ENCODE measurements at regions not wholly inside any gene's neighbourhood (a gene's known extent, or its start where the extent isn't known, plus 50 kb on each side); places are given as distances from the start of the nearest gene placed in this dataset.

GRCh38 chr21:26405735-26406361 is 167.2 kb downstream of the CYYR1 start:
- peaks cover 0 to 9% of the 10 kb centered on the region in 2 experiments; a peak in 3 of 4 replicates for H3K4me1 ChIP-seq (ENCODE audit: control insufficient read depth in 1 of 2, insufficient read depth in 2 of 2, low read depth in 1 of 2, low read length in 1 of 2)
- H3K4me2 ChIP-seq: no peak overlapping the region
- no peaks in the 10 kb centered on the region for H3K79me2 ChIP-seq (ENCODE audit: insufficient read depth)
- H3K27ac ChIP-seq (ENCODE audit: low read depth in 2 of 2, low read length in 1 of 2): no peak overlapping the region; a peak in 1 of 4 replicates
- no peak overlapping the region for H3K4me3 ChIP-seq (ENCODE audit: low read depth in 2 of 2, low read length in 1 of 2)
- no peak overlapping the region for H2AFZ ChIP-seq (ENCODE audit: low read depth)
- no peak for TF ChIP-seq SIN3A (IDR thresholded peaks at IDR 0.05; ENCODE audit: borderline replicate concordance, low read depth, low read length)
- TF ChIP-seq RCOR1 (IDR thresholded peaks at IDR 0.05; ENCODE audit: low read length): no peak
- no peak for TF ChIP-seq TCF12 (IDR thresholded peaks at IDR 0.05)
- no peak for TF ChIP-seq ELF1 (IDR thresholded peaks at IDR 0.05)
- TF ChIP-seq, protein P1, sequence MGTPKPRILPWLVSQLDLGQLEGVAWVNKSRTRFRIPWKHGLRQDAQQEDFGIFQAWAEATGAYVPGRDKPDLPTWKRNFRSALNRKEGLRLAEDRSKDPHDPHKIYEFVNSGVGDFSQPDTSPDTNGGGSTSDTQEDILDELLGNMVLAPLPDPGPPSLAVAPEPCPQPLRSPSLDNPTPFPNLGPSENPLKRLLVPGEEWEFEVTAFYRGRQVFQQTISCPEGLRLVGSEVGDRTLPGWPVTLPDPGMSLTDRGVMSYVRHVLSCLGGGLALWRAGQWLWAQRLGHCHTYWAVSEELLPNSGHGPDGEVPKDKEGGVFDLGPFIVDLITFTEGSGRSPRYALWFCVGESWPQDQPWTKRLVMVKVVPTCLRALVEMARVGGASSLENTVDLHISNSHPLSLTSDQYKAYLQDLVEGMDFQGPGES (IDR thresholded peaks at IDR 0.05; ENCODE audit: low read depth, low read length): no peak
- no peak for TF ChIP-seq FOXM1 (IDR thresholded peaks at IDR 0.05; ENCODE audit: low read depth)
- TF ChIP-seq MXI1 (IDR thresholded peaks at IDR 0.05; ENCODE audit: low read depth, low read length): no peak
- TF ChIP-seq RXRA (IDR thresholded peaks at IDR 0.05; ENCODE audit: borderline replicate concordance, low read depth): no peak
- no peak for TF ChIP-seq MEF2A (IDR thresholded peaks at IDR 0.05; ENCODE audit: borderline replicate concordance, low read depth)
- H3K36me3 ChIP-seq (replicated peaks in 1 of 2; ENCODE audit: control insufficient read depth in 1 of 2, insufficient read depth in 2 of 2, low read length in 1 of 2): no peaks in the 10 kb centered on the region
- no peaks in the 10 kb centered on the region for H3K9me2 ChIP-seq
- no peaks in the 10 kb centered on the region for H3K9me3 ChIP-seq
- WGBS (ENCODE audit: low lambda C conversion rate): 40% methylated on average over 9 of the region's 9 CpGs
- ChIA-PET CTCF (no interaction called here), POLR2A (no interaction called here)
- no peaks in the 10 kb centered on the region for H3K27me3 ChIP-seq (ENCODE audit: insufficient read depth)
- H4K20me1 ChIP-seq (ENCODE audit: insufficient read depth): no peaks in the 10 kb centered on the region
- no peak for DNase-seq
- H3F3A ChIP-seq (replicated peaks; ENCODE audit: insufficient read depth): no peaks in the 10 kb centered on the region
- H3K9ac ChIP-seq: no peak overlapping the region

GRCh38 chr21:26405071-26405470 is 168.0 kb downstream of the CYYR1 start:
- no peak for TF ChIP-seq TCF12 (IDR thresholded peaks at IDR 0.05)
- TF ChIP-seq RFX5 (IDR thresholded peaks at IDR 0.05; ENCODE audit: low read length): no peak
- no peak for TF ChIP-seq RAD21 (IDR thresholded peaks at IDR 0.05; ENCODE audit: low read length)
- TF ChIP-seq FOXM1 (IDR thresholded peaks at IDR 0.05; ENCODE audit: low read depth): no peak
- TF ChIP-seq, protein P2, sequence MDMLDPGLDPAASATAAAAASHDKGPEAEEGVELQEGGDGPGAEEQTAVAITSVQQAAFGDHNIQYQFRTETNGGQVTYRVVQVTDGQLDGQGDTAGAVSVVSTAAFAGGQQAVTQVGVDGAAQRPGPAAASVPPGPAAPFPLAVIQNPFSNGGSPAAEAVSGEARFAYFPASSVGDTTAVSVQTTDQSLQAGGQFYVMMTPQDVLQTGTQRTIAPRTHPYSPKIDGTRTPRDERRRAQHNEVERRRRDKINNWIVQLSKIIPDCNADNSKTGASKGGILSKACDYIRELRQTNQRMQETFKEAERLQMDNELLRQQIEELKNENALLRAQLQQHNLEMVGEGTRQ (IDR thresholded peaks at IDR 0.05; ENCODE audit: borderline replicate concordance, low read depth, low read length): no peak
- TF ChIP-seq, protein P3, sequence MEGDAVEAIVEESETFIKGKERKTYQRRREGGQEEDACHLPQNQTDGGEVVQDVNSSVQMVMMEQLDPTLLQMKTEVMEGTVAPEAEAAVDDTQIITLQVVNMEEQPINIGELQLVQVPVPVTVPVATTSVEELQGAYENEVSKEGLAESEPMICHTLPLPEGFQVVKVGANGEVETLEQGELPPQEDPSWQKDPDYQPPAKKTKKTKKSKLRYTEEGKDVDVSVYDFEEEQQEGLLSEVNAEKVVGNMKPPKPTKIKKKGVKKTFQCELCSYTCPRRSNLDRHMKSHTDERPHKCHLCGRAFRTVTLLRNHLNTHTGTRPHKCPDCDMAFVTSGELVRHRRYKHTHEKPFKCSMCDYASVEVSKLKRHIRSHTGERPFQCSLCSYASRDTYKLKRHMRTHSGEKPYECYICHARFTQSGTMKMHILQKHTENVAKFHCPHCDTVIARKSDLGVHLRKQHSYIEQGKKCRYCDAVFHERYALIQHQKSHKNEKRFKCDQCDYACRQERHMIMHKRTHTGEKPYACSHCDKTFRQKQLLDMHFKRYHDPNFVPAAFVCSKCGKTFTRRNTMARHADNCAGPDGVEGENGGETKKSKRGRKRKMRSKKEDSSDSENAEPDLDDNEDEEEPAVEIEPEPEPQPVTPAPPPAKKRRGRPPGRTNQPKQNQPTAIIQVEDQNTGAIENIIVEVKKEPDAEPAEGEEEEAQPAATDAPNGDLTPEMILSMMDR (IDR thresholded peaks at IDR 0.05): no peak
- no peak for TF ChIP-seq RXRA (IDR thresholded peaks at IDR 0.05; ENCODE audit: borderline replicate concordance, low read depth)
- TF ChIP-seq USF1 (IDR thresholded peaks at IDR 0.05; ENCODE audit: borderline replicate concordance, low read depth): no peak
- TF ChIP-seq TAF1 (IDR thresholded peaks at IDR 0.05; ENCODE audit: borderline replicate concordance, low read depth, low read length): no peak
- no peak for TF ChIP-seq FOXJ3 (CRISPR knock-in tag; IDR thresholded peaks at IDR 0.05)
- no peak for TF ChIP-seq MEF2A (IDR thresholded peaks at IDR 0.05; ENCODE audit: borderline replicate concordance, low read depth)
- TF ChIP-seq GATA2 (CRISPR knock-in tag; IDR thresholded peaks at IDR 0.05): no peak
- Histone ChIP-seq H3K9me3 (no peaks in the 10 kb centered on the region), H3K36me3 (replicated peaks in 1 of 2; ENCODE audit: control insufficient read depth in 1 of 2, insufficient read depth in 2 of 2, low read length in 1 of 2) (no peaks in the 10 kb centered on the region), H3K4me1 (ENCODE audit: control insufficient read depth in 1 of 2, insufficient read depth in 2 of 2, low read depth in 1 of 2, low read length in 1 of 2) (peaks cover 0 to 7% of the 10 kb centered on the region in 2 experiments; a peak in 3 of 4 replicates), H3K9ac (no peak overlapping the region), H3F3A (replicated peaks; ENCODE audit: insufficient read depth) (no peaks in the 10 kb centered on the region), H3K27me3 (ENCODE audit: insufficient read depth) (no peaks in the 10 kb centered on the region), H3K79me2 (ENCODE audit: insufficient read depth) (no peaks in the 10 kb centered on the region), H3K4me2 (no peak overlapping the region), H3K27ac (ENCODE audit: low read depth in 2 of 2, low read length in 1 of 2) (no peak overlapping the region), H4K20me1 (ENCODE audit: insufficient read depth) (no peaks in the 10 kb centered on the region), H2AFZ (ENCODE audit: low read depth) (no peak overlapping the region), H3K4me3 (ENCODE audit: low read depth in 2 of 2, low read length in 1 of 2) (no peak overlapping the region), H3K9me2 (no peaks in the 10 kb centered on the region)
- POLR2A ChIA-PET: no interaction called here
- no peak for DNase-seq
- CTCF ChIA-PET: no interaction called here
- 29% methylated on average over 4 of the region's 4 CpGs for WGBS (ENCODE audit: low lambda C conversion rate)
